ENCODE measurements at regions not wholly inside any gene's neighbourhood (a gene's known extent, or its start where the extent isn't known, plus 50 kb on each side); places are given as distances from the start of the nearest gene placed in this dataset.

DNA sequence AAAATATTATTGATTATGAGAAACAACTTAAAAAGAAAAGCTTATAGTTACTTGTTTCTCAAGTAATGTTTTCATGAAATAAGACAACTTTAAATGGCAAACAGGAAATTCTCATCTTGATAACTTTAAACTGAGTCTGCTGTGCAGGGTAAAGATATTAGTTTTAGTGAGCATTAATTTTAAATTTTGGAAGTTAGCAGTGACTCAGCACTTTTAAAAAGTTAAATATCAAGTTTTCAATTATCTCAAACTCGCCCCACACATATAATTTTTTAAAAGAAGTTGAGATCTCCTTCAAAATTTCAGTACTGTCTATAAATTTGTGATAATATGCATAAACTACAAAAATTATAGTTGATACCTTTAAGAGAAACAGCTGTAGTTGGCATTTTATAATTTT lies 337.3 kb upstream of the NT5E start:
- Histone ChIP-seq H3K79me2 (ENCODE audit: insufficient read depth) (no peaks in the 10 kb centered on the region), H3K27ac (peak overlapping the region; percentile 50; the same call in 1 of the 2 replicates), H3K9me3 (ENCODE audit: low read depth) (no peaks in the 10 kb centered on the region), H2AFZ (no peak overlapping the region), H3F3A (ENCODE audit: insufficient read depth) (peaks cover 7% of the 10 kb centered on the region; the same call in 1 of the 2 replicates), H3K9ac (no peak overlapping the region), H3K36me3 (ENCODE audit: low read depth) (no peaks in the 10 kb centered on the region), H3K4me3 (no peak overlapping the region), H3K9me2 (ENCODE audit: insufficient read depth) (no peaks in the 10 kb centered on the region), H3K27me3 (replicated peaks; ENCODE audit: insufficient read depth) (no peaks in the 10 kb centered on the region), H3K4me1 (ENCODE audit: insufficient read depth) (peaks cover 33% of the 10 kb centered on the region), H4K20me1 (ENCODE audit: insufficient read depth) (no peaks in the 10 kb centered on the region), H3K4me2 (ENCODE audit: unreplicated experiment) (no peak overlapping the region)
- 98 to 100% methylated on average over 1 of the region's 1 CpG for WGBS, 2 experiments (ENCODE audit: low coverage in 1 of 2, low lambda C conversion rate in 2 of 2, missing lambda C conversion rate in 2 of 2)
- TF ChIP-seq EZH2phosphoT487 (IDR thresholded peaks at IDR 0.05; ENCODE audit: insufficient read depth, low read depth) = no peak
- TF ChIP-seq EZH2 (IDR thresholded peaks at IDR 0.05; ENCODE audit: insufficient read depth, poor library complexity, severe bottlenecking) = no peak
- DNase-seq = no peak
- in situ Hi-C loops (cut with MboI) = no loop called here

DNA sequence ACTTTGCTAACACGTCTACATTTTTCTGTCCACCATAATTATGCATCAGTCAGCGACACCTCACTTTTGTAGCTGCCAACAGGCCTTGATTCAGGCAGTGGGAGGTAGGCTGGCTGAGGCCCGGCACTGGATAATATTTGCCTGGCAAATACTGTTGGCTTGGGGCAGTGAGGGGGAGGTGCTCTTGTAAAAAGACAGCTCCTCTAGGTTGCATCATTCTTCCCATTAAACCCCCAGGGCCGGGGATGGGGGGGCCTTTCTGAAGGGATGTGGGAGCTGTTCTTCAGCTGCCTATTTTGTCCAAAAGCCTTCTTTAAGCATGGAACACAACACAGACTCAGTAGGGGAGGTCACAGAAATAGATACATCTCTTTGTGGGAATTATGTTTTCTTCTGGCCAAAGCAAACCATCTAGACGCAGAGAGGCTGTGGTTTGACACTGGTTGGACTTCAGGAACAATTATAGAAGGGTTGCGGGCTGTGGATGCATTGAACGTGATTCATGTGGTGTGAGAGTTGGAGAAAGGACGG lies 338.3 kb upstream of the NT5E start:
- peak; percentile 68 for DNase-seq
- Histone ChIP-seq H3K4me1 (ENCODE audit: insufficient read depth) (peaks cover 33% of the 10 kb centered on the region), H3K36me3 (ENCODE audit: low read depth) (no peaks in the 10 kb centered on the region), H3K4me3 (no peak overlapping the region), H4K20me1 (ENCODE audit: insufficient read depth) (no peaks in the 10 kb centered on the region), H3K4me2 (ENCODE audit: unreplicated experiment) (peak overlapping the region; percentile 25), H2AFZ (peak overlapping the region; percentile 72), H3K9me2 (ENCODE audit: insufficient read depth) (no peaks in the 10 kb centered on the region), H3K27me3 (replicated peaks; ENCODE audit: insufficient read depth) (no peaks in the 10 kb centered on the region), H3F3A (ENCODE audit: insufficient read depth) (peaks cover 7% of the 10 kb centered on the region; the same call in 1 of the 2 replicates), H3K27ac (peak overlapping the region; percentile 50), H3K9me3 (ENCODE audit: low read depth) (no peaks in the 10 kb centered on the region), H3K79me2 (ENCODE audit: insufficient read depth) (no peaks in the 10 kb centered on the region), H3K9ac (no peak overlapping the region)
- in situ Hi-C loops (cut with MboI) = no loop called here
- WGBS, 2 experiments (ENCODE audit: low coverage in 1 of 2, low lambda C conversion rate in 2 of 2, missing lambda C conversion rate in 2 of 2) = 29 to 35% methylated on average over 8 of the region's 8 CpGs
- TF ChIP-seq EZH2phosphoT487 (IDR thresholded peaks at IDR 0.05; ENCODE audit: insufficient read depth, low read depth) (no peak), EZH2 (IDR thresholded peaks at IDR 0.05; ENCODE audit: insufficient read depth, poor library complexity, severe bottlenecking) (no peak)

DNA sequence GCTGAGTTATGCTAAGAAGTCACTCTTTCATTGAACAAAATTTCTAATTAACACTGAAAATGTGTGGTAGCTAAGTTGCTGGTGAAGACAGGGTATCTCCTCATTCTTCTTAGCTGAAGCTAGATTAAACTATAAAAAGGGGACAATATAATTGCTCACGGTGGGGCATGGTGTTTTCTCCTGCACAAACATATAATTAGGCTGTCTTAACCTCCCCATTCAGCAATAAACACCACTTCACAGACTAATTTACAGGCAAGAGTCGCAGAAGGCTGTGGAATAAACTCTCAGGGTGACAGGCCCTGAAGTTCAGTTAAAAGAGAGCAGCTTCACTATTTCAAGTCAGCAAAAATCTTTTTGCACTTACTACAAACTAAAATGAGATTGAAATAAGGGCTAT lies 338.9 kb upstream of the NT5E start:
- H3K4me2 ChIP-seq (ENCODE audit: unreplicated experiment) = no peak overlapping the region

DNA sequence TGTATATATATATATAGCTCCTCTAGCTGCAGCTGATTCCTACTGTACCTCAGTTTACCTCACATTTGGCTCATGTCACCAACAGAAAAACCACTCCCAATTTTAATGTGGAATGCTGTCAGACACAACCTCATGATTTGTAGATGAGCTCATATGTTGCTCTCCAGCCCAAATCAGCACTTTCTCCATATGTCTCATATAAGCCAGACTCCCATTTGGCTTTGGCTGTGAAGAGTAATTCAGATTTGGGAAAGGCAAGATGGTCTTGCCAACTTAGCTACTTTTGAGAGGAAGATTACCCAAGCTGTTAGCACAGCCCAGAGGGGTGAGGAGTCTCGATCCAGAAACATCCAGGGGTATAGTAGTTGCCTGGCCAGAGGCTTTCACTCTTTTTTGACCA lies 342.2 kb upstream of the NT5E start:
- no peak overlapping the region for H3K4me2 ChIP-seq (ENCODE audit: unreplicated experiment)
- H4K20me1 ChIP-seq (ENCODE audit: insufficient read depth) = no peaks in the 10 kb centered on the region
- WGBS, 2 experiments (ENCODE audit: low coverage in 1 of 2, low lambda C conversion rate in 2 of 2, missing lambda C conversion rate in 2 of 2) = 26% methylated on average over 1 of the region's 1 CpG
- no peaks in the 10 kb centered on the region for H3K9me3 ChIP-seq (ENCODE audit: low read depth)
- H2AFZ ChIP-seq = no peak overlapping the region
- H3K27ac ChIP-seq = no peak overlapping the region
- peaks cover 7% of the 10 kb centered on the region; the same call in 1 of the 2 replicates for H3F3A ChIP-seq (ENCODE audit: insufficient read depth)
- H3K79me2 ChIP-seq (ENCODE audit: insufficient read depth) = no peaks in the 10 kb centered on the region
- H3K36me3 ChIP-seq (ENCODE audit: low read depth) = no peaks in the 10 kb centered on the region
- H3K9me2 ChIP-seq (ENCODE audit: insufficient read depth) = no peaks in the 10 kb centered on the region
- H3K9ac ChIP-seq = no peak overlapping the region
- TF ChIP-seq EZH2phosphoT487 (IDR thresholded peaks at IDR 0.05; ENCODE audit: insufficient read depth, low read depth) (no peak), EZH2 (IDR thresholded peaks at IDR 0.05; ENCODE audit: insufficient read depth, poor library complexity, severe bottlenecking) (no peak)
- peaks cover 20% of the 10 kb centered on the region for H3K4me1 ChIP-seq (ENCODE audit: insufficient read depth)
- no peak for DNase-seq
- in situ Hi-C loops (cut with MboI) = no loop called here
- H3K27me3 ChIP-seq (replicated peaks; ENCODE audit: insufficient read depth) = no peaks in the 10 kb centered on the region
- no peak overlapping the region for H3K4me3 ChIP-seq

More for the DNA sequence above, 338.9 kb upstream of the NT5E start:
- H3K9me2 ChIP-seq (ENCODE audit: insufficient read depth) = no peaks in the 10 kb centered on the region
- H3K27me3 ChIP-seq (replicated peaks; ENCODE audit: insufficient read depth) = no peaks in the 10 kb centered on the region
- no peaks in the 10 kb centered on the region for H4K20me1 ChIP-seq (ENCODE audit: insufficient read depth)
- DNase-seq = no peak
- no peaks in the 10 kb centered on the region for H3K36me3 ChIP-seq (ENCODE audit: low read depth)
- WGBS, 2 experiments (ENCODE audit: low coverage in 1 of 2, low lambda C conversion rate in 2 of 2, missing lambda C conversion rate in 2 of 2) = 89 to 91% methylated on average over 2 of the region's 2 CpGs
- peak overlapping the region; percentile 50; the same call in 1 of the 2 replicates for H3K27ac ChIP-seq
- peaks cover 33% of the 10 kb centered on the region for H3K4me1 ChIP-seq (ENCODE audit: insufficient read depth)
- H3K4me3 ChIP-seq = no peak overlapping the region
- TF ChIP-seq EZH2 (IDR thresholded peaks at IDR 0.05; ENCODE audit: insufficient read depth, poor library complexity, severe bottlenecking) (no peak), EZH2phosphoT487 (IDR thresholded peaks at IDR 0.05; ENCODE audit: insufficient read depth, low read depth) (no peak)
- no peak overlapping the region for H3K9ac ChIP-seq
- in situ Hi-C loops (cut with MboI) = no loop called here
- H3F3A ChIP-seq (ENCODE audit: insufficient read depth) = peaks cover 7% of the 10 kb centered on the region; the same call in 1 of the 2 replicates
- H3K9me3 ChIP-seq (ENCODE audit: low read depth) = no peaks in the 10 kb centered on the region
- no peak overlapping the region for H2AFZ ChIP-seq
- no peaks in the 10 kb centered on the region for H3K79me2 ChIP-seq (ENCODE audit: insufficient read depth)
